Adrenal gland (tissue), 9 donors: ENCODE measurements at regions not wholly inside any gene's neighbourhood (a gene's known extent, or its start where the extent isn't known, plus 50 kb on each side); places are given as distances from the start of the nearest gene placed in this dataset.

Source experiments
- DNase-seq, 7 donors: peaks; one replicate each; pipeline ENCODE4 v3.0.0-alpha.2; 2019 to 2020
- H3K27ac ChIP-seq, 5 donors: fragments of 200-600 bp; sonication (generic) in 4 of 5; 1 replicate in 3 of 5; 2 replicates in 2 of 5; pipeline versions ENCODE4 v1.5.1 to v1.8.0; 2016 to 2020; ENCODE audit warnings: mild to moderate bottlenecking in 1 of 5
- H3K27me3 ChIP-seq: fragments of 200-600 bp; 2 replicates; pipeline ENCODE4 v1.8.0; 2021
- H3K36me3 ChIP-seq, 2 donors: fragments of 200-600 bp; replicated peaks in 1 of 2; 1 replicate in 1 of 2; 2 replicates in 1 of 2; pipeline versions ENCODE4 v1.5.1 to v1.8.0; 2018 to 2022
- H3K4me1 ChIP-seq, 2 donors: fragments of 200-600 bp; replicated peaks in 1 of 2; 1 replicate in 1 of 2; 2 replicates in 1 of 2; pipeline versions ENCODE4 v1.5.1 to v1.8.0; 2018 to 2021
- H3K4me3 ChIP-seq, 4 donors: fragments of 200-600 bp; sonication (generic) in 3 of 4; one replicate each; pipeline ENCODE4 v1.5.1; 2016 to 2018
- H3K9me3 ChIP-seq, 3 donors: fragments of 200-600 bp; sonication (generic) in 1 of 3; replicated peaks in 1 of 3; 1 replicate in 2 of 3; 2 replicates in 1 of 3; pipeline versions ENCODE4 v1.5.1 to v1.8.0; 2016 to 2021
- POLR2A ChIP-seq, 2 donors: fragments of 450-650 bp; IDR thresholded peaks; one replicate each; pipeline ENCODE4 v1.6.1; 2017; ENCODE audit warnings: antibody characterized with exemption in 2 of 2, mild to moderate bottlenecking in 2 of 2, moderate library complexity in 1 of 2
- WGBS, 4 donors: extraction: QIAGEN DNeasy Blood & Tissue Kit in 2 of 4; methylation state at CpG; one replicate each; pipeline versions ENCODE4 v1.1.5 to v1.1.7; 2013 to 2017; 5-methylcytosine and 5-hydroxymethylcytosine counted together
- intact Hi-C, 2 donors: fragments of 100-400 bp; cut with DNase I; formaldehyde crosslinking; loops; one replicate each; pipeline versions ENCODE4 v1.14.1 to v1.15.0; 2022 to 2023
- TF ChIP-seq, protein P1 (sequence below), 6 experiments: fragments of 450-650 bp in 4 of 6; fragments of 200-600 bp in 2 of 6; sonication (generic) in 1 of 6; IDR thresholded peaks; 1 replicate in 5 of 6; 2 replicates in 1 of 6; pipeline versions ENCODE4 v1.5.1 to v1.8.0; 2016 to 2021; ENCODE audit warnings: antibody characterized with exemption in 6 of 6, mild to moderate bottlenecking in 2 of 6, moderate library complexity in 1 of 6
- donor health status: healthy with polysubstance abuse.
- donor health status: Bipolar disorder and iron deficiency.
- donor health status: DM: yes; HTN: yes; CAD: no.
- donor health status: DM: no; HTN: no; CAD: no.
- donor health status: DM: no; HTN: no; CAD: no.

GRCh38 chr5:111892949-111893348 lies 136.0 kb upstream of the NREP start:
- TF ChIP-seq, protein P1, sequence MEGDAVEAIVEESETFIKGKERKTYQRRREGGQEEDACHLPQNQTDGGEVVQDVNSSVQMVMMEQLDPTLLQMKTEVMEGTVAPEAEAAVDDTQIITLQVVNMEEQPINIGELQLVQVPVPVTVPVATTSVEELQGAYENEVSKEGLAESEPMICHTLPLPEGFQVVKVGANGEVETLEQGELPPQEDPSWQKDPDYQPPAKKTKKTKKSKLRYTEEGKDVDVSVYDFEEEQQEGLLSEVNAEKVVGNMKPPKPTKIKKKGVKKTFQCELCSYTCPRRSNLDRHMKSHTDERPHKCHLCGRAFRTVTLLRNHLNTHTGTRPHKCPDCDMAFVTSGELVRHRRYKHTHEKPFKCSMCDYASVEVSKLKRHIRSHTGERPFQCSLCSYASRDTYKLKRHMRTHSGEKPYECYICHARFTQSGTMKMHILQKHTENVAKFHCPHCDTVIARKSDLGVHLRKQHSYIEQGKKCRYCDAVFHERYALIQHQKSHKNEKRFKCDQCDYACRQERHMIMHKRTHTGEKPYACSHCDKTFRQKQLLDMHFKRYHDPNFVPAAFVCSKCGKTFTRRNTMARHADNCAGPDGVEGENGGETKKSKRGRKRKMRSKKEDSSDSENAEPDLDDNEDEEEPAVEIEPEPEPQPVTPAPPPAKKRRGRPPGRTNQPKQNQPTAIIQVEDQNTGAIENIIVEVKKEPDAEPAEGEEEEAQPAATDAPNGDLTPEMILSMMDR (IDR thresholded peaks at IDR 0.05): no peak
- TF ChIP-seq POLR2A (IDR thresholded peaks at IDR 0.05): no peak
- Histone ChIP-seq H3K27ac (no peak overlapping the region), H3K27me3 (no peaks in the 10 kb centered on the region), H3K4me3 (no peak overlapping the region), H3K9me3 (no peaks in the 10 kb centered on the region), H3K36me3 (no peaks in the 10 kb centered on the region), H3K4me1 (no peaks in the 10 kb centered on the region)
- 50 to 74% (median 56%) methylated on average over 1 of the region's 1 CpG for WGBS, 4 donors
- intact Hi-C loops: no loop called here
- no peak for DNase-seq

GRCh38 chr5:111887706-111888105 lies 130.7 kb upstream of the NREP start:
- H3K4me1 ChIP-seq: no peaks in the 10 kb centered on the region
- no peaks in the 10 kb centered on the region for H3K27me3 ChIP-seq
- H3K27ac ChIP-seq: no peak overlapping the region
- no peak for TF ChIP-seq POLR2A (IDR thresholded peaks at IDR 0.05)
- TF ChIP-seq, protein P1 (IDR thresholded peaks at IDR 0.05): no peak
- H3K36me3 ChIP-seq: no peaks in the 10 kb centered on the region
- WGBS, 4 donors: 79 to 90% (median 88%) methylated on average over 2 of the region's 2 CpGs
- no peaks in the 10 kb centered on the region for H3K9me3 ChIP-seq
- H3K4me3 ChIP-seq: no peak overlapping the region
- intact Hi-C loops: no loop called here
- no peak for DNase-seq

GRCh38 chr5:111869681-111870080 lies 112.7 kb upstream of the NREP start:
- whole genome bisulfite sequencing, 4 donors: 64 to 81% (median 79%) methylated on average over 2 of the region's 2 CpGs
- Histone ChIP-seq H3K4me1 (no peaks in the 10 kb centered on the region), H3K27ac (no peak overlapping the region), H3K4me3 (no peak overlapping the region), H3K9me3 (no peaks in the 10 kb centered on the region), H3K27me3 (no peaks in the 10 kb centered on the region), H3K36me3 (no peaks in the 10 kb centered on the region)
- no peak for DNase-seq
- intact Hi-C loops: no loop called here
- TF ChIP-seq POLR2A (IDR thresholded peaks at IDR 0.05): no peak
- TF ChIP-seq, protein P1 (IDR thresholded peaks at IDR 0.05): no peak

GRCh38 chr5:111865356-111865755 lies 108.4 kb upstream of the NREP start:
- WGBS, 4 donors: 62 to 81% (median 66%) methylated on average over 3 of the region's 3 CpGs
- intact Hi-C loops: no loop called here
- no peak for DNase-seq

More at GRCh38 chr5:111865356-111865755, 108.4 kb upstream of the NREP start:
- TF ChIP-seq, protein P1 (IDR thresholded peaks at IDR 0.05): no peak
- no peak for TF ChIP-seq POLR2A (IDR thresholded peaks at IDR 0.05)
- Histone ChIP-seq H3K27me3 (no peaks in the 10 kb centered on the region), H3K36me3 (no peaks in the 10 kb centered on the region), H3K4me3 (no peak overlapping the region), H3K27ac (no peak overlapping the region), H3K9me3 (no peaks in the 10 kb centered on the region), H3K4me1 (no peaks in the 10 kb centered on the region)
